GM23338 (cell line): ENCODE measurements at regions not wholly inside any gene's neighbourhood (a gene's known extent, or its start where the extent isn't known, plus 50 kb on each side); places are given as distances from the start of the nearest gene placed in this dataset.

Experiments used
- CTCF ChIP-seq, 2 experiments: fragments of 200-600 bp in 1 of 2; sonication (generic) in 1 of 2; conservative IDR thresholded peaks; 2 replicates each; pipeline versions ENCODE4 v1.5.1 to v1.6.1; 2016 to 2017; ENCODE audit warnings: antibody characterized with exemption in 2 of 2, low read depth in 2 of 2, mild to moderate bottlenecking in 2 of 2, moderate library complexity in 1 of 2
- EZH2 ChIP-seq: fragments of 200-600 bp; sonication (generic); IDR thresholded peaks from one replicate; pipeline ENCODE4 v1.8.0; 2017; ENCODE audit warnings: antibody characterized with exemption, mild to moderate bottlenecking, low read depth; ENCODE audit not compliant: unreplicated experiment
- TF ChIP-seq, protein P1 (sequence below): IDR thresholded peaks from 2 replicates; pipeline ENCODE4 v1.6.1; 2016; ENCODE audit warnings: antibody characterized with exemption

DNA sequence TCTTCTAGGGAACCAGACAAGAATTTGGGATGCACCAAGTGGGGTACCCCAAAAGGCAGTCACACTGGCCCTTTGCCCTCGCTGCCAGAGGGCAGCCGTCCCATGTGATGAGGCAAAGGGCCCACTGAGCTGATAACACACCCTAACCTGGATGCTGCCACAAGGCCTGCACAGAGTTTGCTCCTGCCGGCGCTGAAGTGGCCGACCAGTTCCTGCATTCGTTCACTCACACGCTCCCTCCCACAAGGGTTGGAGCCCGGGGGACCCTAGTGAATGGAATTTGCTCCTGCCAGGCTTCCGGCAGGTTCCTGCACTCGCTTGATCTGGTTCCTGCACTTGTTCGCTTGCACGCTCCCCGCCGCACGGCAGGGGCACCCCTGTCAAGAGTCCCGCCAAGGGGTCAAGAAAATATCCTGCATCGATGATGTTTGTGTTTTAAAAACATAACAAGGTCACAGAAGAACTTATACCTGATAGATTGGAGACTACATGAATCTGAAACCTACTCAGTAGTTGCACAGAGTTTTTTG lies 296.4 kb upstream of the VCX start:
- no peak for TF ChIP-seq CTCF (conservative IDR thresholded peaks at IDR 0.05; ENCODE audit: low read depth in 2 of 2)
- TF ChIP-seq EZH2: no peak
- TF ChIP-seq, protein P1, sequence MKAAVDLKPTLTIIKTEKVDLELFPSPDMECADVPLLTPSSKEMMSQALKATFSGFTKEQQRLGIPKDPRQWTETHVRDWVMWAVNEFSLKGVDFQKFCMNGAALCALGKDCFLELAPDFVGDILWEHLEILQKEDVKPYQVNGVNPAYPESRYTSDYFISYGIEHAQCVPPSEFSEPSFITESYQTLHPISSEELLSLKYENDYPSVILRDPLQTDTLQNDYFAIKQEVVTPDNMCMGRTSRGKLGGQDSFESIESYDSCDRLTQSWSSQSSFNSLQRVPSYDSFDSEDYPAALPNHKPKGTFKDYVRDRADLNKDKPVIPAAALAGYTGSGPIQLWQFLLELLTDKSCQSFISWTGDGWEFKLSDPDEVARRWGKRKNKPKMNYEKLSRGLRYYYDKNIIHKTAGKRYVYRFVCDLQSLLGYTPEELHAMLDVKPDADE: no peak
